Neural progenitor cell (in vitro differentiated cells): ENCODE measurements at regions not wholly inside any gene's neighbourhood (a gene's known extent, or its start where the extent isn't known, plus 50 kb on each side); places are given as distances from the start of the nearest gene placed in this dataset.

ENCODE experiments used
- EZH2 ChIP-seq: fragments of 200-600 bp; sonication (generic); IDR thresholded peaks from 2 replicates; pipeline ENCODE4 v1.6.1; 2017; ENCODE audit warnings: antibody characterized with exemption, mild to moderate bottlenecking, moderate library complexity
- TF ChIP-seq, protein P1 (sequence below): fragments of 200-600 bp; sonication (generic); IDR thresholded peaks from 2 replicates; pipeline ENCODE4 v1.5.1; 2017; ENCODE audit warnings: antibody characterized with exemption, mild to moderate bottlenecking

DNA sequence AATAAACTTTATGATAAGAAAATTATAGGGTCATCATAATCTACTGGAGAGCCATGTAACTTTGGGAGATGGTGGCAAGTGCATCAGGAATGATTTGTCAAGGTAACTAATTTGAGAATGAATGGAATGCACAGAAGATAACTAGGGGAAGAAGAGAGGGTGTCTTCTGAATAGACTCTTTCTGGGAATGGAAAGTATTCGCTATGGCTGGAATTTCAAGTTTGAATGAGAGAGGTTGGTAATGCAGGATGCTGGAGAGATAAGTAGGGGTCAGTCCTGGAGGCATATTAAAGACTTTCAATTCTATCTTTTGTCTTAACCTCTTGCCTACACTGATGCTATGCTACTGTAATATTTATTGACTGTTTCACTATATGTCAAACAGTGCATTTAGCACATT lies 714.2 kb downstream of the CETN3 start:
- TF ChIP-seq, protein P1, sequence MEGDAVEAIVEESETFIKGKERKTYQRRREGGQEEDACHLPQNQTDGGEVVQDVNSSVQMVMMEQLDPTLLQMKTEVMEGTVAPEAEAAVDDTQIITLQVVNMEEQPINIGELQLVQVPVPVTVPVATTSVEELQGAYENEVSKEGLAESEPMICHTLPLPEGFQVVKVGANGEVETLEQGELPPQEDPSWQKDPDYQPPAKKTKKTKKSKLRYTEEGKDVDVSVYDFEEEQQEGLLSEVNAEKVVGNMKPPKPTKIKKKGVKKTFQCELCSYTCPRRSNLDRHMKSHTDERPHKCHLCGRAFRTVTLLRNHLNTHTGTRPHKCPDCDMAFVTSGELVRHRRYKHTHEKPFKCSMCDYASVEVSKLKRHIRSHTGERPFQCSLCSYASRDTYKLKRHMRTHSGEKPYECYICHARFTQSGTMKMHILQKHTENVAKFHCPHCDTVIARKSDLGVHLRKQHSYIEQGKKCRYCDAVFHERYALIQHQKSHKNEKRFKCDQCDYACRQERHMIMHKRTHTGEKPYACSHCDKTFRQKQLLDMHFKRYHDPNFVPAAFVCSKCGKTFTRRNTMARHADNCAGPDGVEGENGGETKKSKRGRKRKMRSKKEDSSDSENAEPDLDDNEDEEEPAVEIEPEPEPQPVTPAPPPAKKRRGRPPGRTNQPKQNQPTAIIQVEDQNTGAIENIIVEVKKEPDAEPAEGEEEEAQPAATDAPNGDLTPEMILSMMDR: no peak
- TF ChIP-seq EZH2: no peak
